Stimulated activated CD4-positive, alpha-beta T cell treated with anti-CD3 and anti-CD28 coated beads, Interleukin-12 subunit alpha, Interleukin-12 subunit beta, amount 100 ng/mL, for 48 hours (primary cell): ENCODE measurements at regions not wholly inside any gene's neighbourhood (a gene's known extent, or its start where the extent isn't known, plus 50 kb on each side); places are given as distances from the start of the nearest gene placed in this dataset.

ENCODE experiments used
- DNase-seq, 3 donors: peaks; one replicate each; pipeline ENCODE4 v3.0.0-alpha.2; 2020; ENCODE audit warnings: low read depth in 2 of 3, low spot score in 1 of 3

- DNase-seq, result no peak
These were observed 76.6 kb upstream of the ITGA1 start for GRCh38 chr5:52710972-52711596.

- no peak for DNase-seq
These were observed 75.4 kb upstream of the ITGA1 start for GRCh38 chr5:52712354-52712753.

- DNase-seq, result peak; percentile 8 to 44 (median 16)
These were observed 62.5 kb upstream of the ITGA1 start for GRCh38 chr5:52725065-52725746.

GRCh38 chr5:52725808-52726207, 61.9 kb upstream of the ITGA1 start:
- DNase-seq, result no peak

- no peak for DNase-seq
These were observed 60.7 kb upstream of the ITGA1 start for GRCh38 chr5:52727020-52727419.

GRCh38 chr5:52727576-52727975, 60.1 kb upstream of the ITGA1 start:
- no peak for DNase-seq

- DNase-seq, result no peak
These were observed 59.5 kb upstream of the ITGA1 start for GRCh38 chr5:52728224-52728623.

GRCh38 chr5:52728686-52729085, 59.0 kb upstream of the ITGA1 start:
- DNase-seq, result no peak

- no peak for DNase-seq
These were observed 56.3 kb upstream of the ITGA1 start for GRCh38 chr5:52731274-52732027.

- no peak for DNase-seq
These were observed 53.2 kb upstream of the ITGA1 start for GRCh38 chr5:52734557-52734956.

GRCh38 chr5:52735139-52735538, 52.6 kb upstream of the ITGA1 start:
- no peak for DNase-seq
